BJ (cell line): ENCODE measurements at regions not wholly inside any gene's neighbourhood (a gene's known extent, or its start where the extent isn't known, plus 50 kb on each side); places are given as distances from the start of the nearest gene placed in this dataset.

ENCODE experiments used
- CTCF ChIA-PET: fragments of 350-600 bp; formaldehyde crosslinking; extraction: SDS; loops from one replicate; lab custom pipeline; 2021; ENCODE audit warnings: antibody characterized with exemption, inconsistent platforms; lab: Yijun Ruan, JAX
- POLR2A ChIA-PET: fragments of 300-600 bp; sonication (Branson Sonifier 250); formaldehyde crosslinking; extraction: SDS; loops from one replicate; lab custom pipeline; 2021; ENCODE audit warnings: antibody characterized with exemption; lab: Charles Lee
- DNase-seq: peaks from one replicate; pipeline ENCODE4 v3.0.0-alpha.2; 2011; ENCODE audit warnings: low read depth
- H3K27me3 ChIP-seq: 2 replicates; pipeline ENCODE4 v1.6.0; 2011; ENCODE audit warnings: low read length; ENCODE audit not compliant: control insufficient read depth, insufficient read depth
- H3K36me3 ChIP-seq: 2 replicates; pipeline ENCODE4 v1.5.1; 2011; ENCODE audit warnings: low read length; ENCODE audit not compliant: control insufficient read depth, insufficient read depth
- H3K4me3 ChIP-seq: 2 replicates; pipeline ENCODE4 v1.5.1; 2011; ENCODE audit warnings: low read depth, mild to moderate bottlenecking, control low read depth, low read length
- TF ChIP-seq, protein P1 (sequence below): IDR thresholded peaks from 2 replicates; pipeline ENCODE4 v1.5.1; 2011; ENCODE audit warnings: low read depth, mild to moderate bottlenecking, control low read depth, inconsistent platforms, low read length, moderate library complexity; ENCODE audit not compliant: insufficient read depth

DNA sequence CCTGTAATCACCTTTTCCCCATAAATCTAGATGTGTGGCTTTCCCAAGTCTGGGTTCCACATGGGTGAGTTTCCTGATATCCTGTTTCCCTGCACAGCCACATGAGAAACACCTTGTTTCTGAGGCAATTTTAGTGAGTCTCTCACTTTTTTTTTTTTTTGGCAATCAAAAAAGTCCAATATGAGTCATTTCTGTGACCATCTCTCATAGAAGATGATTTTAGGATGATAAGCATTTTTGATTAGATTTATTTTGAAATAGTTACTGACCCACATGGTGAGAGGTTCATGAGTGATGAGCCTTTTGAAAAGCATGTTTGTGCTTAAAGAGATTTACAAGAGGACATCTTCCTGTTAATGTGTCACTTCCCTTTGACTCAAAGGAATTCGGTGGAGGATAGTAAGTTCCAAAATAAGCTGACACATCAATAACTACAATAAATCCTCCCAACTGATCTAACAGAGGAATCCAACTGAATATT is 464.0 kb downstream of the INHBA start:
- H3K27me3 ChIP-seq = no peaks in the 10 kb centered on the region
- peak; percentile 56 for DNase-seq
- POLR2A ChIA-PET = no interaction called here
- no peak overlapping the region for H3K4me3 ChIP-seq
- TF ChIP-seq, protein P1, sequence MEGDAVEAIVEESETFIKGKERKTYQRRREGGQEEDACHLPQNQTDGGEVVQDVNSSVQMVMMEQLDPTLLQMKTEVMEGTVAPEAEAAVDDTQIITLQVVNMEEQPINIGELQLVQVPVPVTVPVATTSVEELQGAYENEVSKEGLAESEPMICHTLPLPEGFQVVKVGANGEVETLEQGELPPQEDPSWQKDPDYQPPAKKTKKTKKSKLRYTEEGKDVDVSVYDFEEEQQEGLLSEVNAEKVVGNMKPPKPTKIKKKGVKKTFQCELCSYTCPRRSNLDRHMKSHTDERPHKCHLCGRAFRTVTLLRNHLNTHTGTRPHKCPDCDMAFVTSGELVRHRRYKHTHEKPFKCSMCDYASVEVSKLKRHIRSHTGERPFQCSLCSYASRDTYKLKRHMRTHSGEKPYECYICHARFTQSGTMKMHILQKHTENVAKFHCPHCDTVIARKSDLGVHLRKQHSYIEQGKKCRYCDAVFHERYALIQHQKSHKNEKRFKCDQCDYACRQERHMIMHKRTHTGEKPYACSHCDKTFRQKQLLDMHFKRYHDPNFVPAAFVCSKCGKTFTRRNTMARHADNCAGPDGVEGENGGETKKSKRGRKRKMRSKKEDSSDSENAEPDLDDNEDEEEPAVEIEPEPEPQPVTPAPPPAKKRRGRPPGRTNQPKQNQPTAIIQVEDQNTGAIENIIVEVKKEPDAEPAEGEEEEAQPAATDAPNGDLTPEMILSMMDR = no peak
- no peaks in the 10 kb centered on the region for H3K36me3 ChIP-seq
- CTCF ChIA-PET = interaction anchor here (1.0 kb wide), 1 partner anchor 18 kb away, joined by 3 read pairs; no protein-coding TSS in a partner anchor

DNA sequence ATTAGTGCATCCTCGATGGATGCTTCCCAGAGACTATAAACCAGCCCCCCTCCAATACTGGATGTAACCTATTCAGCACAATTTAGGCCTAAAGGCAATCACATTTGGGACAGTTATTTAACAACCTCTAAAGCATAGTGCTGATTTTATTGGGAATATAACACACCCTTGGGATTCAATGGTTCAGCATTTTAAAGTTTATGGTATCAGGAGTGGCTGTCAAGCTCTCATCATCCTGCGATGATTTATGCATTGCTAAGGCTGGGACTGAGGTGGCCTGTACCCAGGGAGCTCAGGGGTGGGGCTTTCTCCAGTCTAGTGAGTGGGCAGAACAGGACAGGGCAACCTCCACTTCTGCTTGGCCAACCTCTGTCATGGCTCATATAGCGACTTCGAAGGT is 464.9 kb downstream of the INHBA start:
- H3K4me3 ChIP-seq = no peak overlapping the region
- H3K27me3 ChIP-seq = no peaks in the 10 kb centered on the region
- CTCF ChIA-PET = no interaction called here
- POLR2A ChIA-PET = no interaction called here
- H3K36me3 ChIP-seq = no peaks in the 10 kb centered on the region
- DNase-seq = no peak
- TF ChIP-seq, protein P1 = no peak

DNA sequence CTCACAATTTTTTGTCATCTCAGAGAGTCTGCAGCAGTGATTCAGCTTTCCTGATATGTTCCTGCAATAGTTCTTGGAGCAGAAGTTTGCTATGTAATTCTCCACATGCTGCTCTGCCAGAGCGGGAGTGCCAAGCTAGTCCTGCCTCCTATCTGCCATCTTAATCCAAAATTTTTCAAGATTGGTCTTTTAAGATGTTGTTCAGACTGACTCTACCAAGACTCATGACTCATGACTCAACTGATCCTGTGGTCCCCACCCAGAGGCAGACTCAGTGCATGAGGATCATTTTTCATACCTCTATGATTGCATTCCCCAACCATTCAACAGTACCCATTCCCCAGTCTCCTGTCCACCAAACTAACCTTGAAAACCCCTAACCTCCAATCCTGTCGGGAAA is 470.8 kb downstream of the INHBA start:
- H3K36me3 ChIP-seq = no peaks in the 10 kb centered on the region
- DNase-seq = no peak
- H3K27me3 ChIP-seq = no peaks in the 10 kb centered on the region
- TF ChIP-seq, protein P1 = no peak
- no peak overlapping the region for H3K4me3 ChIP-seq
- CTCF ChIA-PET = no interaction called here
- POLR2A ChIA-PET = no interaction called here

DNA sequence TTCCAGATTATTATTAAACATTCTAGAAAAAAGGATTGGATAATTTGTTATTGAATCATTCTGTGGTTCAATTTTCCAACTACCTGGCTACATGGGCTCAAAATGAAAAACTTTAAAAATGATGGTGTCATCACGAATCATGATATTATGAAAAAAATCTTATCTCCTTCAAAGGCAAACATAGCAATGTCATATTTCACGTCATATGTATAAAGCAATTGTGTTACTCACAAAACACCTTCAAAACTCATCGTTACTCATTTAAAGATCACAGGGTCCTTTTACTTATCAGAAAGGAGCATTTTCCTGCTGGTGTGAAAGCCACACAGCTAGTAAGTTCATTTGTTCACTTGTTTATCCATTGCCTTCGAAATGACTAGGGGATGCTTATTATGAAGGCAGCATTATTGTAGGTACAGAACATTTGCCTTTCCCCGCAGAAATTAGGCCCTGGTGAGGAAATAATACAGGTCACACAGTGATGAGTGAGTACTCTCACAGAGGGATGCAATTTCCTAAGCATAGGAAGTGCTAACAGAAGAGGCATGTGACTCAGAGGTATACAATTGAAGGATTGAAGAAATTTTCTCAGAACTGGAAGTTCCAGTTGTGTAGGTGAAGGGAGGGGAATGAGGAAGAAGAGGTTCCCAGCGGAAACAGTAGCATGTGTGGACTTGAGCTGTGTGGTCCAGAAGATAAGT is 478.7 kb downstream of the INHBA start:
- TF ChIP-seq, protein P1 = no peak
- Histone ChIP-seq H3K36me3 (no peaks in the 10 kb centered on the region), H3K27me3 (no peaks in the 10 kb centered on the region), H3K4me3 (no peak overlapping the region)
- CTCF ChIA-PET = no interaction called here
- no peak for DNase-seq
- POLR2A ChIA-PET = no interaction called here

DNA sequence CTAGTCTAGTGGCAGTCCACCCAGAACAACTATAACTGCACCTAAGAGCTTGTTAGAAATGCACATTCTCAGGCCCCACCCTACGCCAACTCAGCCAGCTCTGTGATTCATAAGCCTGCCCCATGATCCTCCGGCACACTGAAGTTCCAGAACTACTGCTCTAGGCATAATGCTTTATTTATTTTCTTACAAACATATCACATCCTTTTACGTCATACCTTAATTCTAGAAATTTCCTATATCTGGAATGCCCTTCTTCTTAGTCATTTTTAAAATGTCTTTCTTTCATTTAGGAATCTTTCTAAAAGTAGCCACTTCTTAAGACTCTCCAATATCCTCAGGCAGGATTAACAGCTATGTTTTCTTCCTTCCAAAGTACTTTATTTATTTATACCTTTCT is 480.1 kb downstream of the INHBA start:
- TF ChIP-seq, protein P1 = no peak
- H3K36me3 ChIP-seq = no peaks in the 10 kb centered on the region
- DNase-seq = peak; percentile 19
- H3K4me3 ChIP-seq = no peak overlapping the region
- no peaks in the 10 kb centered on the region for H3K27me3 ChIP-seq
- POLR2A ChIA-PET = interaction anchor here (0.6 to 0.7 kb wide), 2 partner anchors 316 to 407 kb away, joined by 3 to 15 read pairs; no protein-coding TSS in a partner anchor
- CTCF ChIA-PET = no interaction called here
